ENCODE measurements at regions not wholly inside any gene's neighbourhood (a gene's known extent, or its start where the extent isn't known, plus 50 kb on each side); places are given as distances from the start of the nearest gene placed in this dataset.

GRCh38 chr4:153976954-153977353, 188.1 kb upstream of the SFRP2 start:
- Mint-ChIP-seq H3K9me3 (peaks cover 18 to 36% of the 10 kb centered on the region in 2 donors), H3K27ac (no peak overlapping the region), H3K36me3 (peaks cover 23 to 26% of the 10 kb centered on the region in 2 donors)
- no peak for ATAC-seq
- DNase-seq (ENCODE audit: low spot score in 2 of 2), result no peak

- Mint-ChIP-seq H3K9me3 (peaks cover 18 to 36% of the 10 kb centered on the region in 2 donors), H3K36me3 (peaks cover 23 to 26% of the 10 kb centered on the region in 2 donors), H3K27ac (no peak overlapping the region)
- no peak for DNase-seq (ENCODE audit: low spot score in 2 of 2)
- no peak for ATAC-seq
Measured at GRCh38 chr4:153974452-153974851, 185.6 kb upstream of the SFRP2 start.

GRCh38 chr4:153973942-153974341, 185.1 kb upstream of the SFRP2 start:
- H3K27ac Mint-ChIP-seq, result no peak overlapping the region
- ATAC-seq, result no peak
- H3K9me3 Mint-ChIP-seq, result peaks cover 18 to 36% of the 10 kb centered on the region in 2 donors
- DNase-seq (ENCODE audit: low spot score in 2 of 2), result no peak
- H3K36me3 Mint-ChIP-seq, result peaks cover 23 to 26% of the 10 kb centered on the region in 2 donors

- Mint-ChIP-seq H3K36me3 (peaks cover 23 to 26% of the 10 kb centered on the region in 2 donors), H3K9me3 (peaks cover 18 to 31% of the 10 kb centered on the region in 2 donors), H3K27ac (no peak overlapping the region)
- no peak for ATAC-seq
- DNase-seq (ENCODE audit: low spot score in 2 of 2), result no peak
Measured at GRCh38 chr4:153971899-153972298, 183.0 kb upstream of the SFRP2 start.

- Mint-ChIP-seq H3K9me3 (peaks cover 12 to 17% of the 10 kb centered on the region in 2 donors), H3K36me3 (peaks cover 16 to 17% of the 10 kb centered on the region in 2 donors), H3K27ac (no peak overlapping the region)
- ATAC-seq (no peak), DNase-seq (ENCODE audit: low spot score in 2 of 2) (no peak)
Measured at GRCh38 chr4:153970169-153970568, 181.3 kb upstream of the SFRP2 start.

- peak in 1 of 2 donors; percentile 22 for ATAC-seq
- peaks cover 10% of the 10 kb centered on the region in 2 donors for H3K36me3 Mint-ChIP-seq
- DNase-seq (ENCODE audit: low spot score in 2 of 2), result no peak
- H3K9me3 Mint-ChIP-seq, result peaks cover 7 to 10% of the 10 kb centered on the region in 2 donors
- no peak overlapping the region for H3K27ac Mint-ChIP-seq
Measured at GRCh38 chr4:153969542-153969941, 180.7 kb upstream of the SFRP2 start.

GRCh38 chr4:153966641-153967040, 177.8 kb upstream of the SFRP2 start:
- Mint-ChIP-seq H3K36me3 (no peaks in the 10 kb centered on the region), H3K27ac (no peak overlapping the region), H3K9me3 (no peaks in the 10 kb centered on the region)
- no peak for ATAC-seq
- DNase-seq (ENCODE audit: low spot score in 2 of 2), result no peak

GRCh38 chr4:153963216-153963615, 174.3 kb upstream of the SFRP2 start:
- Mint-ChIP-seq H3K9me3 (no peaks in the 10 kb centered on the region), H3K36me3 (peaks cover 0 to 6% of the 10 kb centered on the region in 2 donors), H3K27ac (no peak overlapping the region)
- ATAC-seq (no peak), DNase-seq (ENCODE audit: low spot score in 2 of 2) (no peak)

GRCh38 chr4:153962311-153963039, 173.6 kb upstream of the SFRP2 start:
- peak overlapping the region in 1 of 2 donors; percentile 2 for H3K27ac Mint-ChIP-seq
- DNase-seq (ENCODE audit: low spot score in 2 of 2), result no peak
- peak in 1 of 2 donors; percentile 91 for ATAC-seq
- peaks cover 0 to 7% of the 10 kb centered on the region in 2 donors for H3K36me3 Mint-ChIP-seq
- no peaks in the 10 kb centered on the region for H3K9me3 Mint-ChIP-seq

GRCh38 chr4:153955327-153955726, 166.4 kb upstream of the SFRP2 start:
- ATAC-seq (no peak), DNase-seq (ENCODE audit: low spot score in 2 of 2) (no peak)
- Mint-ChIP-seq H3K36me3 (peaks cover 0 to 7% of the 10 kb centered on the region in 2 donors), H3K9me3 (peaks cover 0 to 4% of the 10 kb centered on the region in 2 donors), H3K27ac (no peak overlapping the region)

GRCh38 chr4:153954654-153955053, 165.8 kb upstream of the SFRP2 start:
- ATAC-seq (no peak), DNase-seq (ENCODE audit: low spot score in 2 of 2) (no peak)
- Mint-ChIP-seq H3K9me3 (peaks cover 0 to 4% of the 10 kb centered on the region in 2 donors), H3K27ac (no peak overlapping the region), H3K36me3 (peaks cover 0 to 7% of the 10 kb centered on the region in 2 donors)

- Mint-ChIP-seq H3K36me3 (peaks cover 7 to 12% of the 10 kb centered on the region in 2 donors), H3K9me3 (peaks cover 8 to 9% of the 10 kb centered on the region in 2 donors), H3K27ac (no peak overlapping the region)
- DNase-seq (ENCODE audit: low spot score in 2 of 2) (no peak), ATAC-seq (peak; percentile 90 to 98)
Measured at GRCh38 chr4:153950100-153950979, 161.5 kb upstream of the SFRP2 start.

- Mint-ChIP-seq H3K9me3 (peaks cover 9% of the 10 kb centered on the region in 2 donors), H3K36me3 (peaks cover 7 to 26% of the 10 kb centered on the region in 2 donors), H3K27ac (no peak overlapping the region)
- ATAC-seq, result no peak
- no peak for DNase-seq (ENCODE audit: low spot score in 2 of 2)
Measured at GRCh38 chr4:153948041-153948440, 159.2 kb upstream of the SFRP2 start.

GRCh38 chr4:153947124-153947523, 158.2 kb upstream of the SFRP2 start:
- no peak for ATAC-seq
- DNase-seq (ENCODE audit: low spot score in 2 of 2), result no peak
- H3K36me3 Mint-ChIP-seq, result peaks cover 7 to 26% of the 10 kb centered on the region in 2 donors
- peaks cover 9% of the 10 kb centered on the region in 2 donors for H3K9me3 Mint-ChIP-seq
- H3K27ac Mint-ChIP-seq, result no peak overlapping the region

- Mint-ChIP-seq H3K27ac (no peak overlapping the region), H3K9me3 (peaks cover 9% of the 10 kb centered on the region in 2 donors), H3K36me3 (peaks cover 7 to 26% of the 10 kb centered on the region in 2 donors)
- ATAC-seq (no peak), DNase-seq (ENCODE audit: low spot score in 2 of 2) (no peak)
Measured at GRCh38 chr4:153945704-153946103, 156.8 kb upstream of the SFRP2 start.

- Mint-ChIP-seq H3K9me3 (peaks cover 9% of the 10 kb centered on the region in 2 donors), H3K36me3 (peaks cover 7 to 26% of the 10 kb centered on the region in 2 donors), H3K27ac (peak overlapping the region in 1 of 2 donors; percentile 46)
- DNase-seq (ENCODE audit: low spot score in 2 of 2) (no peak), ATAC-seq (peak; percentile 97 to 99)
Measured at GRCh38 chr4:153943738-153944415, 155.0 kb upstream of the SFRP2 start.

- Mint-ChIP-seq H3K27ac (no peak overlapping the region), H3K36me3 (peaks cover 4 to 19% of the 10 kb centered on the region in 2 donors), H3K9me3 (peaks cover 4 to 7% of the 10 kb centered on the region in 2 donors)
- DNase-seq (ENCODE audit: low spot score in 2 of 2), result no peak
- no peak for ATAC-seq
Measured at GRCh38 chr4:153940916-153941315, 152.0 kb upstream of the SFRP2 start.
